GM18508 (cell line): ENCODE measurements at regions not wholly inside any gene's neighbourhood (a gene's known extent, or its start where the extent isn't known, plus 50 kb on each side); places are given as distances from the start of the nearest gene placed in this dataset.
"Not testable (repeated sequence)": the region's sequence is repeated elsewhere in the genome, so short reads cannot be mapped to it uniquely, and the experiment has no call there.

Experiments used
- ATAC-seq: cut with Tn5 transposase; IDR thresholded peaks from one replicate; pipeline ENCODE4 v1.9.1; 2021; ENCODE audit warnings: moderate number of reproducible peaks; ENCODE audit not compliant: insufficient read depth, unreplicated experiment

DNA sequence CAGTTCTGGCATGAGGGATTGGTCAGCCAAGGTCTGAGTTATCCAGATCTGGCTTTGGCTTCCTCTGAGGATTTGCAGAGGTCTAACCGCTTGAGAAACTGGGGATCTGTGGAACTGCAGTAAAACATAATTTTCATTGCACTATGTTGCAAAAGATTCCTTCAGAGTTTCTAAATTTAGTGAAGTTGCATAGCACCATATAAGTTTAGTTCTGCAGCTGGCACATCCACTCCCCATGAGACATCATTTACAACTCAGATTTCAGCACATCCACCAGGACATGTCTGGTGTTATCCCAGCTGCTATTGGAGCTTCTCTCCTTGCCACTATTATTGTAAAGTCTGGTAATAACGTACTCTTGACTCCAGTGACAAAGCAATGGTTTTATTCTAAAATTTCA is 181.5 kb downstream of the CWF19L2 start:
- no peak for ATAC-seq

DNA sequence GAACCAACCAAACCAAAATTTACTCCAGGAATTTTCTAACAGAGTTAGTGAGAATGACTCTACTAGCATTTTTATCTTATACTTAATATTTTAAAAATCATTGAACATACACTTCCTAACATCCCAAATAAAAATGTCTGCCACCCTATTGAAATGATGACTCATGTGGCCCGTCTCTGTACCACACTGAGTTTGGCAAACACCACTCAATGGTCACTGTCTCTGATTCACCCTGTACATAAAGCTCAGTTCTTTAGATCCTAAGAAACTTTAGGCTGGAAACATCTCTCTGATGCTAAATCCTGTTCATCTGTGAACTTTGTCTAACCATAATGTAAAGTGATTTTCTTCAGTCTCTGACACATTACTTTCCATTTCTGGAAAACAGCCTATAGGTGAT is 182.0 kb downstream of the CWF19L2 start:
- ATAC-seq = no peak

DNA sequence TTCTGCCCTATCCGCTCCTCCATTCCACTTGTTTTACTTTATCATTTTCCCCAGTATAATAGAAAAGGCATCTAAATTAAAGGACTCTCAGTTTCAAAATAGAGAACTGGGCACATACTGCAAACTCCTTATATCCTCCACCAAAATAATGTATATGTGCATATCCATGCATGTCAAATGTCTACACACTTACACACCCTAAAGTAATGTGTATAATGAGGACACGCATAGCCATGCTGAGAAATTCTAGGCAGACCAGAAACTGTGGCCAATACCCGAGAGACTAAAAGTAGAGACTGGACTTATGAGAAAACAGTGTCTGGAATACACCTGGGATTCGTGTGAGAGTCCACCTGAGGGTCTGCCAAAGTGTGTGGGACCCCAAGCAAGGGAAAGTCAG is 183.5 kb downstream of the CWF19L2 start:
- ATAC-seq = no peak

DNA sequence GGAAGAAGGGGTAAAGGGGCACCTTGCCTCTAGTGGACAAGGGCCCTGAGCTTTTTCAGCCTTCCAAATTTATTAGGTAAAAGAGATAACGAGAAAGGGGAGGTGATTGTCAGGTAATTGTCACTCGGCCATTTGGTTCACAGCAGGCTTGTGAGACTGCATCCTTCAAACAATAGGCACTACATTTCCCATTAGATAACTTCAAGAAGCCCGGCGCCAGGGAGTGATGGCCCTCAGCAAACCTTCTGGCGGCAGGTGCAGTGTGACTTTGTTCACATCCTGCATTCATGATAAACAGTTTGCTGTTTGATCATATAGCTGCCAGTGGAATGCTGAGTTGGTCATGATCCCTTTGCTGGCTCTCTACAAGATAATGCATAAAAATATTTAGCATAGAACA is 185.1 kb downstream of the CWF19L2 start:
- ATAC-seq = no peak

DNA sequence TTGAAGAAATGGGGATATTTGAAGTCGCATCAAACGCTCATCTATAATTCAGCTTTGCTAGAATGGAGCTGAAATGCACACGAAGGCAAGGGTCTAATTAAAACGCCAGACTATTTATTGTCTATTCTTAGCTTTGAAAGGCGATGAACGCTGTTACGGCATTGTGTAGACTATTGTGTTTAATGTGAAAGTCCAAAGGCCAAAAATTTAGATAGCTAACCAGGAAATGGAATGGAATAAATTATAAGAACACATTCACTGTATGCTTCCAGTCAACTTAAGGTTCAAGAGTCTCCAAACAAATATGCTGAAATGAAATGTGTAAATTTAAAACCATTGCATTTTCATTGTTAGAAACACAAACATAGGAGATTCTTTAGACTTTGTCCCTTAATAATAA is 186.2 kb downstream of the CWF19L2 start:
- no peak for ATAC-seq

DNA sequence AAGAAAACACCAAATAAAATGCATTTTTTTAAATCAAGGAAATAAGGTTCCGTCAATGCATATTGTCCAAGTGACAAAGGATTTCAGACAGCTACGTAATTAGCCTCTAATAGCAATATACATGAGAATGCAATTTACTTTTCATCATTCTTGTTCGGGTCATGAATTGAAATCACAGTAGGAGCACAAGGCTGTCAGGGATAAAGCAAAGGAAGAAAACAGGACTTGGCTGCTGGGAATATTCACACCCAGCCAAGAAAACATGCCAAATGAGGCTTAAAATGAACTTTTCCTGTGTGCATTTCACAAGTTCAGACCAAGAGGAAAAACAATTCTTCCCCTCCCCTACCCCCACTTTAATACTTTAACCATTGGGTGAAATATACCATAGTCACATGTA is 188.6 kb downstream of the CWF19L2 start:
- no peak for ATAC-seq

DNA sequence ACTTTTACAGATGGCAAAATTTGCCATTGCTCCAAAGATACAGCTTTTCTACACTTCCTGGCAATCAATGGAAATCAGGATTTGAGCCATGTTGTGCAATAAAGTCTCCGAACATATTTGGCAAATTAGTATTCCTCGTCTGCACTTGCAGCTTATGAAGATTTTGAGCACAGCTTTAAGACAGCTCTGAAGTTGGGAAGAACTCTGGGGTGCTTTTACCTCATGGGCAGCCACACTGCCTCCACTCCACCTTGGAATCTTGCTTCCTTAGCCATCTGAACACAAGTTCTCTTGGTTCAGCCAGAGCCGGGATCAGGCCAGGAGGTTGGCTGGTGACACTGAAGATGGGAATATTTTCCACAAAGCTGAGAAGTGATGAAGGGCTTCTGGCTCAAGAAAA is 191.2 kb downstream of the CWF19L2 start:
- no peak for ATAC-seq

DNA sequence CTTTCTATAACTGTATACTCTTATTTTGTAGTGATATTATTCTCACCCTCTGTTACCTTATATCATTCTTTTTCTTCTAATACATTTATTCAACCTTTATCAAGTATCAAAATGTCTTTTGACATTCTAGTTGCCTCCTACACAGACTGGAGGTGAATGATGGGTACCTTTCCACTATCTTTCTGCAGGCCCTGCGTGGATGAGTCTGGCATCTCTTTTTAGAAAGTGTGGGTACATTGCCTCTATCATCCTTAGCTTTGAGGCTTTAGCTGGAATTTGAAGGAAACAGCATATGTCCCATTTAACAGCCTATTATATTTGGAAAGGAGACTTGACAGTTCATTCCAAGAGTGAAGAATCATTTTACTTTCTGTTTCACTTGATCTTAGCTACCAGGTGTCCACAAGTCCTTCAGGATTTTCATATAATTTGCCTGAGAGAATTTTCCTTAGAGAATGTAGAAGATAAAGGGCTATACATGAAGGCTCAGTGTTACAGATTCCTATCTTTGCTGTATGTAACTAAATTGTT is 192.0 kb downstream of the CWF19L2 start:
- no peak for ATAC-seq

DNA sequence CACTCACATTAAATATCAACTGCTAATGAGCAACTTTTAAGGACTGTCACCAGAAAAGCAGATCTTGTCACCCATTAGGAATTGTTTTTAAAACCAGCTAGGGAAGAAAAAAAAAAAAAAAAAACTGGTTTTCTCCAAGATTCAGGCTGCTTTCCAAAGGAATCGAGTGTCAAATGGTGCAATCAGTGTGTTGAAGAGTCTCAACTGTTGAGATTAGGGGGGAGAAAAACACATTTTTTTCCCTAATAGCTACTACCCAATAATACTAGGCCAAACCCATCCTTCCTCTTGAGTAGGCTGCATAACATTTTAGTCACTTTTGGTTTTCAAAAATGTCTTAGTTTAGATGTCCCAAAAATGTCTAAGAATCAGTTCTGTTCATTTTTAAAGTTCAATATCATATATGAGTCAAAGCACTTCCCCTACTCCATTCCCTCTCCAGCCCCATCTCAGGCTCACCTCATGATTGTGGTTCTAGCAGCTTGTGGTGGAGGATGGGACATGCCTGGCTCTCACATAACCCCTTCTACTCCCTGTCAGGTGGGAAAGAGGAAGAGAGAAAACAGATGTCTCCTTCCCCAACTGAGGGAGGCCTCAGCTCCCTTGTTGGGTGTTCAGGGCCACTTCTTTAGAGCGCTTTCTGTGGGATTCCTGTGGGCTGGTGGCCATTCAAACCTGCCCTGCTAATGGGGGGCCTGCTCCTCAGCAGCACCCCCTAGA is 193.6 kb downstream of the CWF19L2 start:
- no peak for ATAC-seq

DNA sequence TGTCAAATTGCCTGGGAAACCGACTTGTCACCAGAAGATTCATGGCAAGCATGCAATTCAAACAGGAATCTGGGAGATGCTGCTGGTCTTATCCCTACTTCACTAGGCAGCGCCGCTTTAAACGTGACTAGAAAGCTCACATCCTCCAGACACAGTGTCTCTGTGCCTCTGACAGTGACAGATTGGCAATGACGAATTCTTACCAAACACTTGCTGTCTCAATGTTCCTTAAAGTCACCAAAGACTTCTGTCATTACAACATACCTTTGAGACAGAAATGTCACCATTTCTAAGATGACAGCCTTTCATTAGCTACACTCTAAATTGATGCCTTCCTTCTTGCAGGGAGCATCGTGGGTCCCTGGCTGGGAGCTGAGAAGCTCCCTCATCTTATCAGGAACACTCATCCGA is 197.8 kb downstream of the CWF19L2 start:
- no peak for ATAC-seq

DNA sequence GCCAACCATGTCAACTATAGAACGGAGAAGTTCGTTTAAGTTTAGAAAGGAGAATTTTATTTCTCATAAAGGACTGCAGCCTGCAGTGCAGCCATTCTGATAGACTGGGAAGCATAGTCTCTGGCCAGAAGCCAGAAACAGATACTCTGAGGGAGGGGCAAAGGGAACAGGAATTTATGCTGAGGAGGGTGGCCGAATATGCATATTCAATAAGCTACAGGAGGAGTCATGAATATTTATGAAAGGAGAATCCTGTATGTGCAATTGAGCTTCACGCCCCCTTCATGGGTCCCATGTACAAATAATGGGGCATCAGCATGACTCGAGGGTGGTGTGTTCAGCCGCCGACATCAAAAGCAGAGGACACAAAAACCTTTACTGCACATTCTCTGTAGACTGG is 199.9 kb downstream of the CWF19L2 start:
- no peak for ATAC-seq

DNA sequence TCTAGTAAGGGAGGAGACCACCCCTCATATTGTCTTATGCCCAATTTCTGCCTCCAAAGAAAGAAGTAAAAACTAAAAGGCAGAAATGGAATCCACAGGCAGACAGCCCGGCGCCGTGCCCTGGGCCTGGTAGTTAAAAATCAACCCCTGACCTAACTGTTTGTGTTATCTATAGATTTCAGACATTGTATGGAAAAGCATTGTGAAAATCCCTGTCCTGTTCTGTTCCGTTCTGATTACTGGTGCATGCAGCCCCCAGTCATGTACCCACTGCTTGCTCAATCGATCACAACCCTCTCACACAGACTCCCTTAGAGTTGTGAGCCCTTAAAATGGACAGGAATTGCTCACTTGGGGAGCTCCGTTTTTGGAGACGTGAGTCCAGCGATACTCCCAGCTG is 204.0 kb downstream of the CWF19L2 start:
- ATAC-seq = not testable (repeated sequence)

DNA sequence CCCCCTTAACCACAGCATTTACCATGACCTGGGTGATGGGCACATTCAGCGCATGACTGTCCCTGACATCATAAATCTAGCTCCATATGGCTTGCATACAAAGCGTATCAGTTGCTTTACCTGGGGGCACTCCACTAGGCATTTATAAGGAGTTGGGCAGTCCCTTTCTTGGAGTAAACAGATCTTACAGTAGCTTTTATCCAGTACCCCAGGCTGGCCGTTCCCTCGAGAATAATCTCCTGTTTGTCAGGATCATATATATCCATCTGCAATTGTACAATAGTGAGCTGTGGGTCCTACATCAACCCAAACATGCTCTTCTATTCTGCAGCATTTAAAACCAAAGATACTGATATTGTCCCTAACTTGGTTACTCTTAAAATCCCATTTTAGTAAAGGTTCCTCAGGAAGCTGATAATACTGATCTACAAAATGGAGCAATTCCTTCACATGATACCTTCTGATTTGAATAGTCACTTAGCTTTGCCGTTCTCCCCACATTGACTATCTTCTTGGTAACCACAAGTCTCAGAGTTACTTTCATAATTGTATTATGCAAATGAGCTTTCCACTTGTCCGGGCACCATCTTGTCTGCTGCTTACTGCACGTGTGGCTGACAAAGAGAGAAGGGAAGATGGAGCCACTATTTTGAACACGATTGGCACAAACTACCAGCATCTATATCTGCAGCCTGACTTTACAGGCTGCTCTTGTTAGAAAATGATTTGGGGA is 205.0 kb downstream of the CWF19L2 start:
- ATAC-seq = peak; percentile 91

DNA sequence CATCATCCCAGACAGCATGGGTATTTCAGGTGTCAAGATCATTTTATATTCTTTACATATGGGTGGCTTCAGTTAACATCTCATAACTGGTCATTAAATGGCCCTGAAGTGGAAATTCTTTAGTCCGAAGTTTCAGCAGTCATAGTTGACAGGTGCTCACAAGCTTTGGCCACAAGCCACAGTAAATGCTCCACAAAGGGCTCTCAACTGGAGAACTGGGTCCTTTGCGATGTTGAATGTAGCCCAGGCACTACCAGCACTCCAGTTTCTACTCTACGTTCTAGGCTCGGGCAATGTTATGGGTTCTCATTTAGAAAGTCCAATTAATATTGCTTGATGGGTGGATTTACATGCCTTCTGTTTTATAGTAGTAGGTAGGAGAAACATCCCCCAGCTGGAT is 206.3 kb downstream of the CWF19L2 start:
- ATAC-seq = no peak

DNA sequence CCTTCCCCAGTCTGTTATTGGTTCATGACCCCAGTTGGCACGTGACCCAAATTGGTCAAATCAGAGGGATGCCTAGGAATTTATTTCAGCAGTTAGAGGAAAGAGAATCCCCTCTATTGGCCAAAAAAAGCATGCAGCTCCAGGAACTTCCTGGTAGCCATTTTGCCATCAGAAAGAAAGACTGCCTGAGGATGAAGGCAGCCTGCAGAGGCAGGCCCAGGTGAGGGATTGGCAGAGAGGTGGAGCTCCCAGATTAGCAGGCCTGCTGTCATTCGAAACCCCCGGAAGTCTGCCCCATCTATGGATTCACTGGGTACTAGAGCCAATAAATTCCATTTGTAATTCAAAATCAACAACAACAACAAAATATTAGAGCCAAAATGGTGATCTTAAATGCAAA is 207.6 kb downstream of the CWF19L2 start:
- ATAC-seq = no peak

DNA sequence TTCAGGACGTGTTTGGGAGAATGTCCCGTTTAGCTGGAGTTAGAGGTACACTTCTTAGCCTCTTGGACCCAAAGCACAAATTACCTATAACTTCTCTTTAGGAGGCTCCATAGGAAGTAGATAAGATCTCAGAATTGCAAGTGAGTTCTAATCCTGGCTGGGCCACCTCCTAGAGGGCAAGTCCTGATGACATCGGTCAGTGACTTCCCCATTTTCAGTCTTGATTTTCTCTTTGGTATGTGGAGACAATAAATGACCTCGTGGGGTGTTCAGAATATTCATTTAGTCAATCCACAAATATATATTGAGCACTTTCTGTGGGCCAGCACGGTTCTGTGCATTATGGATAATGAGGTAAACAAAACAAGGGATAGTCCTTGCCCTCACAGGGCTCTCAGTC is 208.6 kb downstream of the CWF19L2 start:
- no peak for ATAC-seq

DNA sequence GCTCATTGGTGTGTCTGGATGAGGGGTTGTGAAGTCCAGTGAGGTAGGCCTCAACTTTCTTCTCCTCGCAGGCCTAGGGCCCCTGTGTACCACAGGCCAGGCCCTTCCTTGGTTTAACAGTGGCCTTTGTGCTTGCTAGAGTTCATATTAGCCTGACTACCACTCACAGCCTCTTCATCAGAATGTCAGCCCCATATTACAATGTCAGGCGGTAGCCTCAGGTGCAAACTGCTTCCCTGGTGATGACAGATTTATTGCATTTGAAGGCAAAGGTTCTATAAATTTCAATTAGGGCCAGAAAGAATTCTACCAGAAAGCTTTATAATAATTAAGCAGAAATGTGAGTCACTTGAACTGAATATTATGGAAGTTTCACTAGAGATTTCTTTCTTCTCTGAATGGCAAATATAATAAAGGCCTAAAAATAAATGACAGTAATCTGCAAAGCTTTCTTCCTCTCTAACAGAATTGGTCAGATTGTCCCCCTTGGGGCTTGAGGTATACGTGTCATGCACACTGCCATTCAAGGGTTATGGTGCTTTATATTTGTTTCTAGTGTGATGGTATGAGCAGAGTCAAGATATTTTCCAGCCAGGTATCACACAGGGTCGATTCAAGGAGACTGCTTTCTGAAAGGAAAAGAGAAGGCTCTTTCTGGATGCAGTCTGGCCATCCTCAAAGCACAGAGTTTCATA is 210.3 kb downstream of the CWF19L2 start:
- ATAC-seq = no peak

DNA sequence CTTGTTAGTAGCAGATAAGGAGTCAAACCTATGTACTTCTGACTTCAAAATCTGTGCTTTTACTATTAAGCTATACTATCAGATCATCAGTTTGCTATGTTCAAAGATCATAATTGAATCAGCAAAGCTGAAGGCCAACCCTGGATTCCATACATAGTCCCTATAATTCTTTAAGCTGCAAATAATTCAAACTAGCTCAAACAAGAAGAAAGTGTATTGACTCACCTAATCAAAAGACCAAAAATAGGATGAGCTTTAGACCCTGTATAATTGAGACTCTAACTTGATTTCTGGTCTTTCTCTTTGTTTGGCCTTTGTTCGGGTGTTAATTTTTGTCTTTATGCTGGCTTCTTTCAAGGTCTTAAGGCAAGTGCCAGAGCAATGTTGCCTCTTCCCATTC is 213.7 kb downstream of the CWF19L2 start:
- no peak for ATAC-seq

DNA sequence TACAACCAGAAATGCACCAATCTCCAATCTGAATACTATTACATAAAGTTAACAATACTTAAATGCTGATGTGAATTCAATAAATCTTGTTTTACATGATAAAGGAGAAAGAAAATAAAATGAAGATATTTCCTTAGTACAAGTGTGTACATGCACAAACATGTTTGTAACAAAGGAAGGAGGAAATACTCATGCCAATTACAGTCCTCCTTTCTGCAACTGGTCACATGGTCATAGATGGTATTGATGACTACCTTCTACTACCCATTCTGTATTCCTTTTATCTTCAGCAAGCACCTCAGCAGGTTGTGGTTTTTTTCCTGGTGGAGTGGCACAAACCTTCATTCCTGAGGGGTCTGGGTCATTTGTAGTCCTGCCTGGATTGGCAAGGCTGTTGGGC is 214.2 kb upstream of the GUCY1A2 start:
- ATAC-seq = no peak

DNA sequence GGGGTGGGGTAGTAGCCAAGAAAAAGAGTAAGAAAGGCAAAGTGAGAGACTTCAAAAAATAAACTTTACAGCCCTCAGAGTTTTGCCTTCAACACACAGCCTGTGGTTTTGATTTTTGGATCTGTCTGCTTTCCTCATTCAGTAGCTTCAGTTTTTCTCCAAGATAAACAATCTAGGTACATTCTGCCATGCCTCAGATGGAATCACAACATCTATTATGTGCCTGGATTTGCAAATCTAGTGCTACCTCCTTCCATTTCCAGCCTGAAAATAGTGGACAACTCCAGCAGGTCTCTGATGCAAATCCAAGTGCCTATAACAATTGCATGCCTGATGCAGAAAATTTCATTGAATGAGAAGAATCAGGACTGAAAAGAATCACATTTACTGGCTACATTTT is 206.6 kb upstream of the GUCY1A2 start:
- no peak for ATAC-seq

DNA sequence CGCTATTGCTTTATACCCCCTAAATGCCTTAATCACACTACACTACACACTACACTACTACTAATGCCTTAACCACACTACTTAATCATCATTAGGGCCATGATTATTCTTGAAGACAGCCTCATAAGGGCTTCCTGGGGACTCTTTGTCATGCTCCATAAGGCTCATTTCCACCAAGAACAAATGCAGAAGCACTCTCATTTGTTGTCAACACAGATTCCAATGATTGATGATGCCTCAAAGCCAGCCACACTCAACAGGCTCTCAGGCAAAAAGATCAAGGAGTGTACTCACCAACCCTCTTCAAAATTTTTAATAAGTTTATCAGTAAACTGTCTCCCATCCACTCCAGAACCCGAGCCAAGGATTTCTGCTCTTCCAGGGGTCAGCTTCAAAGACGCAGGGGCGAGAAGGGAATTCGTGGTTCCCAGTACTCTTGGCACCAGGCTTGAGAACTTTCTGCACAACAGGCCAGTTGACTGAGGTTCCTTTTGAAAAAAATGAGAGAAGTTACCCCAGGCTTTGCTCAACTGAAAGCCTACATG is 204.7 kb upstream of the GUCY1A2 start:
- ATAC-seq = no peak
